HG03064 (cell line): ENCODE measurements at regions not wholly inside any gene's neighbourhood (a gene's known extent, or its start where the extent isn't known, plus 50 kb on each side); places are given as distances from the start of the nearest gene placed in this dataset.
"Not testable (repeated sequence)": the region's sequence is repeated elsewhere in the genome, so short reads cannot be mapped to it uniquely, and the experiment has no call there.

Source experiments
- ATAC-seq: cut with Tn5 transposase; IDR thresholded peaks from one replicate; pipeline ENCODE4 v1.9.1; 2021; ENCODE audit warnings: low read depth; ENCODE audit not compliant: unreplicated experiment

GRCh38 chrX:121831601-121832000 is 784.2 kb downstream of the GLUD2 start:
- no peak for ATAC-seq

GRCh38 chrX:121832446-121832845 is 785.0 kb downstream of the GLUD2 start:
- no peak for ATAC-seq

GRCh38 chrX:121836000-121836399 is 788.6 kb downstream of the GLUD2 start:
- ATAC-seq, result no peak

GRCh38 chrX:121851033-121851432 is 803.6 kb downstream of the GLUD2 start:
- no peak for ATAC-seq

GRCh38 chrX:121853762-121854613 is 806.6 kb downstream of the GLUD2 start:
- no peak for ATAC-seq

GRCh38 chrX:121854614-121854911 is 807.2 kb downstream of the GLUD2 start:
- no peak for ATAC-seq

GRCh38 chrX:121858867-121859647 is 811.6 kb downstream of the GLUD2 start:
- no peak for ATAC-seq

- ATAC-seq, result no peak
Observed at GRCh38 chrX:121863976-121864375, 816.6 kb downstream of the GLUD2 start.

GRCh38 chrX:121864561-121864960 is 817.2 kb downstream of the GLUD2 start:
- ATAC-seq, result no peak

- ATAC-seq, result no peak
Observed at GRCh38 chrX:121869876-121870477, 822.6 kb downstream of the GLUD2 start.

GRCh38 chrX:121871122-121871521 is 823.7 kb downstream of the GLUD2 start:
- no peak for ATAC-seq

GRCh38 chrX:121876305-121876704 is 828.9 kb downstream of the GLUD2 start:
- no peak for ATAC-seq

GRCh38 chrX:121877337-121877736 is 829.9 kb downstream of the GLUD2 start:
- not testable (repeated sequence) for ATAC-seq

- ATAC-seq, result no peak
Observed at GRCh38 chrX:121886557-121886956, 839.1 kb downstream of the GLUD2 start.

GRCh38 chrX:121894756-121895155 is 847.3 kb downstream of the GLUD2 start:
- no peak for ATAC-seq

- ATAC-seq, result no peak
Observed at GRCh38 chrX:121902463-121902862, 855.1 kb downstream of the GLUD2 start.

GRCh38 chrX:121903961-121904360 is 856.6 kb downstream of the GLUD2 start:
- no peak for ATAC-seq

GRCh38 chrX:121921258-121921657 is 873.8 kb downstream of the GLUD2 start:
- ATAC-seq, result no peak

- ATAC-seq, result no peak
Observed at GRCh38 chrX:121931567-121931966, 884.2 kb downstream of the GLUD2 start.

- no peak for ATAC-seq
Observed at GRCh38 chrX:121932688-121933087, 885.3 kb downstream of the GLUD2 start.

GRCh38 chrX:121949041-121949760 is 901.8 kb downstream of the GLUD2 start:
- no peak for ATAC-seq
